ENCODE measurements at regions not wholly inside any gene's neighbourhood (a gene's known extent, or its start where the extent isn't known, plus 50 kb on each side); places are given as distances from the start of the nearest gene placed in this dataset.

DNA sequence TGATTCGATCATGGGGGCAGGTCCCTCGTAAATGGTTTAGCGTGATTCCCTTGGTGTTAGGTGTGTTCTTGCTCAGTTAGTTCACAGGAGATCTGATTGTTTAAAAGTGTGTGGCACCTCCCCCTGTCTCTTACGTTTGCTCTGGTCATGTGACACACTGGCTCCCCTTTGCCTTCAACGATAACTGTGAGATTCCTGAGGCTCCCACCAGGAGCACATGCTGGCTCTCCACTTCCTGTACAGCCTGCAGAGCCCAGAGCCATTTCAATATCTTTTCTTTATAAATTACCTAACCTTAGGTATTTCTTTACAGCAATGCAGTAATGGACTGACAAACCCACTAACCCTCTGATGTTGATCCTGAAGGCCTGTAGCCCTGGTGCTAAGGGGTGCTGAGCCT lies 141.9 kb downstream of the FCRL5 start:
- no peak overlapping the region for H3K27ac ChIP-seq (ENCODE audit: low read depth, low read length, severe bottlenecking)
- H3K36me3 ChIP-seq (ENCODE audit: control insufficient read depth, insufficient read depth, low read length) = no peaks in the 10 kb centered on the region
- no peak overlapping the region for H3K4me3 ChIP-seq (ENCODE audit: extremely low read depth, insufficient read depth, low read length, poor library complexity, severe bottlenecking)
- peaks cover 3% of the 10 kb centered on the region for H3K9me3 ChIP-seq (ENCODE audit: control insufficient read depth, low read length)
- H3K4me1 ChIP-seq (ENCODE audit: control insufficient read depth, insufficient read depth, low read length, poor library complexity, severe bottlenecking) = no peaks in the 10 kb centered on the region
- WGBS, 2 experiments (ENCODE audit: insufficient coverage in 2 of 2) = 84 to 85% methylated on average over 4 to 5 of the region's 5 CpGs

GRCh38 chr1:157409927-157410326 lies 142.4 kb downstream of the FCRL5 start:
- H3K9me3 ChIP-seq (ENCODE audit: control insufficient read depth, low read length) = peaks cover 3% of the 10 kb centered on the region
- no peaks in the 10 kb centered on the region for H3K36me3 ChIP-seq (ENCODE audit: control insufficient read depth, insufficient read depth, low read length)
- H3K27ac ChIP-seq (ENCODE audit: low read depth, low read length, severe bottlenecking) = no peak overlapping the region
- H3K4me3 ChIP-seq (ENCODE audit: extremely low read depth, insufficient read depth, low read length, poor library complexity, severe bottlenecking) = no peak overlapping the region
- H3K4me1 ChIP-seq (ENCODE audit: control insufficient read depth, insufficient read depth, low read length, poor library complexity, severe bottlenecking) = no peaks in the 10 kb centered on the region
- 90 to 94% methylated on average over 3 to 6 of the region's 6 CpGs for WGBS, 2 experiments (ENCODE audit: insufficient coverage in 2 of 2)

GRCh38 chr1:157407917-157408525 lies 144.3 kb downstream of the FCRL5 start:
- Histone ChIP-seq H3K36me3 (ENCODE audit: control insufficient read depth, insufficient read depth, low read length) (no peaks in the 10 kb centered on the region), H3K9me3 (ENCODE audit: control insufficient read depth, low read length) (peaks cover 3% of the 10 kb centered on the region), H3K27ac (ENCODE audit: low read depth, low read length, severe bottlenecking) (no peak overlapping the region), H3K4me3 (ENCODE audit: extremely low read depth, insufficient read depth, low read length, poor library complexity, severe bottlenecking) (no peak overlapping the region), H3K4me1 (ENCODE audit: control insufficient read depth, insufficient read depth, low read length, poor library complexity, severe bottlenecking) (peaks cover 8% of the 10 kb centered on the region)
- 56 to 90% methylated on average over 3 to 4 of the region's 6 CpGs for WGBS, 2 experiments (ENCODE audit: insufficient coverage in 2 of 2)

DNA sequence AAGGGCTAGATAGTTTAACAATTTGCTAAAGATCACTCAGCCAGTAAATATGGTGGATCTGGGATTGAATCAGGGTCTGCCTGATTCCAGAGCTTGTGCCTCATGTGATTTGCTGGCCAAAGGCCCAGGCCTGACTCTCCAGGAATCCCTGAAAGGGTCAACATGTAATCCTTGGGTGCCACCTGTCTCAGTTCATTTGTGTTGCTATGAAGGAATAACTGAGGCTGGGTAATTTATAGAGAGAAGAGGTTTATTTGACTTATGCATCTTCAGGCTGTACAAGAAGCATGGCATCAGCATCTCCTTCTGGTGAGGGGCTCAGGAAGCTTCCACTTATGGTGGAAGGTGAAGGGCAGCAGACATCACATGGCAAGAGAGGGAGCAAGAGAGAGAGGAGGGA lies 144.9 kb downstream of the FCRL5 start:
- H3K4me1 ChIP-seq (ENCODE audit: control insufficient read depth, insufficient read depth, low read length, poor library complexity, severe bottlenecking) = peaks cover 9% of the 10 kb centered on the region
- H3K9me3 ChIP-seq (ENCODE audit: control insufficient read depth, low read length) = peaks cover 3% of the 10 kb centered on the region
- no peak overlapping the region for H3K27ac ChIP-seq (ENCODE audit: low read depth, low read length, severe bottlenecking)
- no peaks in the 10 kb centered on the region for H3K36me3 ChIP-seq (ENCODE audit: control insufficient read depth, insufficient read depth, low read length)
- no peak overlapping the region for H3K4me3 ChIP-seq (ENCODE audit: extremely low read depth, insufficient read depth, low read length, poor library complexity, severe bottlenecking)

DNA sequence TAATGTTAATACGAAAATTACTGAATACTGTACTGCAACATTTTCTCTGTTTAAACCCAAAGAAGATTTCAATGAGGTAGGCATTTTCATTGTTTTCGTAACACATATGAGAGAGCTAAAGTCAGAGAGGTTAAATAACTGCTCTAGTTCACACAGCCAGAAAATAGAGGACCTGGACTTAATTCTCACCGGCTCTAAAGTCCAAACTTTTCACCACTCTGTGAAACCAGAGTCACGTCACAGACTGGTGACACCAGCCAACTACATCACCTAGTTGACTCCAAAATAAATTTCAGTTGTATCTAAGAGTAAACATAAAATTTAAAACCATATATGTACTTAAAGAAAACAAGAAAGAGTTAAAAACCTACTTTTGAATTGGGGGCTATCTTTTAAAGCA lies 146.7 kb downstream of the FCRL5 start:
- Histone ChIP-seq H3K27ac (ENCODE audit: low read depth, low read length, severe bottlenecking) (no peak overlapping the region), H3K4me1 (ENCODE audit: control insufficient read depth, insufficient read depth, low read length, poor library complexity, severe bottlenecking) (peaks cover 16% of the 10 kb centered on the region), H3K4me3 (ENCODE audit: extremely low read depth, insufficient read depth, low read length, poor library complexity, severe bottlenecking) (no peak overlapping the region), H3K36me3 (ENCODE audit: control insufficient read depth, insufficient read depth, low read length) (no peaks in the 10 kb centered on the region), H3K9me3 (ENCODE audit: control insufficient read depth, low read length) (peaks cover 3% of the 10 kb centered on the region)
- WGBS, 2 experiments (ENCODE audit: insufficient coverage in 2 of 2) = 92% methylated on average over 2 of the region's 4 CpGs; no CpG with 5 or more reads in 1 of the 2 experiments

- peaks cover 18% of the 10 kb centered on the region for H3K4me1 ChIP-seq (ENCODE audit: control insufficient read depth, insufficient read depth, low read length, poor library complexity, severe bottlenecking)
- H3K27ac ChIP-seq (ENCODE audit: low read depth, low read length, severe bottlenecking) = no peak overlapping the region
Observed at GRCh38 chr1:157404614-157405013, 147.7 kb downstream of the FCRL5 start.

GRCh38 chr1:157404063-157404501 lies 148.2 kb downstream of the FCRL5 start:
- Histone ChIP-seq H3K36me3 (ENCODE audit: control insufficient read depth, insufficient read depth, low read length) (no peaks in the 10 kb centered on the region), H3K9me3 (ENCODE audit: control insufficient read depth, low read length) (no peaks in the 10 kb centered on the region), H3K4me3 (ENCODE audit: extremely low read depth, insufficient read depth, low read length, poor library complexity, severe bottlenecking) (no peak overlapping the region), H3K27ac (ENCODE audit: low read depth, low read length, severe bottlenecking) (no peak overlapping the region), H3K4me1 (ENCODE audit: control insufficient read depth, insufficient read depth, low read length, poor library complexity, severe bottlenecking) (peaks cover 18% of the 10 kb centered on the region)
- WGBS, 2 experiments (ENCODE audit: insufficient coverage in 2 of 2) = 73 to 80% methylated on average over 1 to 2 of the region's 3 CpGs

More at GRCh38 chr1:157404614-157405013, 147.7 kb downstream of the FCRL5 start:
- Histone ChIP-seq H3K4me3 (ENCODE audit: extremely low read depth, insufficient read depth, low read length, poor library complexity, severe bottlenecking) (no peak overlapping the region), H3K9me3 (ENCODE audit: control insufficient read depth, low read length) (peaks cover 2% of the 10 kb centered on the region), H3K36me3 (ENCODE audit: control insufficient read depth, insufficient read depth, low read length) (no peaks in the 10 kb centered on the region)

DNA sequence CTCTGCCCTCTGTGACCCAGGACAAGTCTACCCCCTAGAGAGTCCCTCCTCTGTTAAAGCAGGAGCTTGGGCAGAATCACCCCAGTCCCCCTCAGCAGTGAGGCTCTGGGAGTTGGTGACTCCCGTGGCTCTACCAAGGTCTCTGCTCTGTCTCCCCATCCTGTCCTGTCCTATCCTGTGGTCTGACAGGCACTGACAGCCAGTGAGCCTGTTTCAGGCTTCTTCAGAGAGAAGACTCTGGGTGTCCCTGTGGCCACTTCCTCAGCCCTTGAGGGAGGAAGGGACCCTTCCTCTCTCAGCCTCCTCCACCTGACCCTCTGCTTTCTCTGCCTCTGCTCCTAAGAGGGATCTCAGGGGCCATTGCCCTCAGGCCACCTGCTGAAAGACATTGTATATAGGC lies 148.7 kb downstream of the FCRL5 start:
- no peaks in the 10 kb centered on the region for H3K36me3 ChIP-seq (ENCODE audit: control insufficient read depth, insufficient read depth, low read length)
- H3K27ac ChIP-seq (ENCODE audit: low read depth, low read length, severe bottlenecking) = peak overlapping the region; percentile 18
- H3K4me3 ChIP-seq (ENCODE audit: extremely low read depth, insufficient read depth, low read length, poor library complexity, severe bottlenecking) = no peak overlapping the region
- WGBS, 2 experiments (ENCODE audit: insufficient coverage in 2 of 2) = 67 to 80% methylated on average over 1 of the region's 1 CpG
- no peaks in the 10 kb centered on the region for H3K9me3 ChIP-seq (ENCODE audit: control insufficient read depth, low read length)
- H3K4me1 ChIP-seq (ENCODE audit: control insufficient read depth, insufficient read depth, low read length, poor library complexity, severe bottlenecking) = peaks cover 22% of the 10 kb centered on the region

DNA sequence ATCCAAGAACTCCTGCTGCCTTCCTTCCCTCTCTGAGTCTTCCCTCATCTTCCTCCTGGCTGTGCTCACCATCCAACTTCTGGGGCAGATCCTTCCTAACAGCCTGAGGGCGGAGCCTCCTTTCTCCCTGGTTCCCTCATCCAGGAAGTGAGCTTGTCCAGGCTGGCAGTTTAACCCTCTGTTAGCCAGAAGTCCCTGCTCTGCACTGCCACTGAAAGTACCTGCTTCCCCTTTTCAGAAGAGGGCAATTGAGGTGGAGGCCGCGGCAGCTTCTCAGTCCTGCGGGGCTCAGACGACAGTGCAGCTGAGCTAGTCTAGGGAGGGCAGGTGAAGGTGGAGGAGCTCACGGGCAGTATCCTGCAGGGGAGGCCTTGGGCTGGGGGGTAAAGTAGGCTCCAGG lies 149.1 kb downstream of the FCRL5 start:
- WGBS, 2 experiments (ENCODE audit: insufficient coverage in 2 of 2) = 34 to 40% methylated on average over 3 to 5 of the region's 6 CpGs
- H3K9me3 ChIP-seq (ENCODE audit: control insufficient read depth, low read length) = no peaks in the 10 kb centered on the region
- no peak overlapping the region for H3K27ac ChIP-seq (ENCODE audit: low read depth, low read length, severe bottlenecking)
- peaks cover 22% of the 10 kb centered on the region for H3K4me1 ChIP-seq (ENCODE audit: control insufficient read depth, insufficient read depth, low read length, poor library complexity, severe bottlenecking)
- no peak overlapping the region for H3K4me3 ChIP-seq (ENCODE audit: extremely low read depth, insufficient read depth, low read length, poor library complexity, severe bottlenecking)
- no peaks in the 10 kb centered on the region for H3K36me3 ChIP-seq (ENCODE audit: control insufficient read depth, insufficient read depth, low read length)

DNA sequence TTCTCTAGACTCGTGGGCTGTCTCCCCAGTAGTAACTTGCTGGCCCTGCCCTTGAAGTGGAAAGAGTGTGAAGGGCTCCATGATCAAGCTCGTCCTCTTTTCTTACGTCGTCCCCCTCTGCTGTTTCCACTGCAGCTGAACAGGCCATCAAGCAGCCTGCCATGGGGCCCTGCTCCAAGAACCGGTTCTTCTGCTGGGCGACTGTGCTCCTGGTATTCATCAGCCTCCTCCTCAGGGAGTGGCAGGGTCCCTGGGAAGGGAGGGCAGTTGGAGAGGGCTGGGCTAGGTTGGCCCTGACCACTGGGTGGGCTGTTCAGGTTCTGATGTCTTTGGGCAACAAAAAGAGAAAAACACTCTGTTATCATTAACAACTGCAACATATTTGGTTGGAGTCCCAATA lies 151.5 kb downstream of the FCRL5 start:
- Histone ChIP-seq H3K36me3 (ENCODE audit: control insufficient read depth, insufficient read depth, low read length) (no peaks in the 10 kb centered on the region), H3K4me3 (ENCODE audit: extremely low read depth, insufficient read depth, low read length, poor library complexity, severe bottlenecking) (no peak overlapping the region), H3K9me3 (ENCODE audit: control insufficient read depth, low read length) (no peaks in the 10 kb centered on the region), H3K4me1 (ENCODE audit: control insufficient read depth, insufficient read depth, low read length, poor library complexity, severe bottlenecking) (peaks cover 22% of the 10 kb centered on the region), H3K27ac (ENCODE audit: low read depth, low read length, severe bottlenecking) (no peak overlapping the region)
- WGBS, 2 experiments (ENCODE audit: insufficient coverage in 2 of 2) = 88% methylated on average over 4 to 6 of the region's 6 CpGs

GRCh38 chr1:157399984-157400382 lies 152.3 kb downstream of the FCRL5 start:
- H3K27ac ChIP-seq (ENCODE audit: low read depth, low read length, severe bottlenecking) = no peak overlapping the region
- 67% methylated on average over 1 of the region's 1 CpG; no CpG with 5 or more reads in 1 of the 2 experiments for WGBS, 2 experiments (ENCODE audit: insufficient coverage in 2 of 2)
- H3K4me1 ChIP-seq (ENCODE audit: control insufficient read depth, insufficient read depth, low read length, poor library complexity, severe bottlenecking) = peaks cover 22% of the 10 kb centered on the region
- H3K4me3 ChIP-seq (ENCODE audit: extremely low read depth, insufficient read depth, low read length, poor library complexity, severe bottlenecking) = no peak overlapping the region
- H3K9me3 ChIP-seq (ENCODE audit: control insufficient read depth, low read length) = no peaks in the 10 kb centered on the region
- H3K36me3 ChIP-seq (ENCODE audit: control insufficient read depth, insufficient read depth, low read length) = no peaks in the 10 kb centered on the region

All from mesodermal cell (in vitro differentiated cells).